ENCODE measurements at regions not wholly inside any gene's neighbourhood (a gene's known extent, or its start where the extent isn't known, plus 50 kb on each side); places are given as distances from the start of the nearest gene placed in this dataset.
"Not testable (repeated sequence)": the region's sequence is repeated elsewhere in the genome, so short reads cannot be mapped to it uniquely, and the experiment has no call there.

DNA sequence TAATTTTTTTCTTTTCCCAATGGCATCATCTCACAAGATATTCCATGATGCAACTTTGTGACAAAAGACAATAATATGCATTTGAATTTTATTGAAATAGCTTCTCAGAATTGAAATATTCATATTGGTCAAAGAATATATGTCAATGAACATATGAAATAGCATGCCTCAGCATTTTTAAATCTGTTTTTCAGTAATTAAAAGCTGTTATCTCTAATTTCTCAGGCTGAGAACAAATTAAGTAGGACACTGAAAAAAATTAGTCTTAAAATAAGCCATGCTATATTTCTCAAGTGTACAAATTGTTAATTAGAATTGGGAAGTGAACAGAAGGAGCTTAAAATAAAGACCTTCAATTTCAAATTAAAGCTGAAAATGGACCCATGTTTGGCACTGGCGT is 570.1 kb downstream of the MFSD1 start:
- no peak for DNase-seq (ENCODE audit: low spot score)

DNA sequence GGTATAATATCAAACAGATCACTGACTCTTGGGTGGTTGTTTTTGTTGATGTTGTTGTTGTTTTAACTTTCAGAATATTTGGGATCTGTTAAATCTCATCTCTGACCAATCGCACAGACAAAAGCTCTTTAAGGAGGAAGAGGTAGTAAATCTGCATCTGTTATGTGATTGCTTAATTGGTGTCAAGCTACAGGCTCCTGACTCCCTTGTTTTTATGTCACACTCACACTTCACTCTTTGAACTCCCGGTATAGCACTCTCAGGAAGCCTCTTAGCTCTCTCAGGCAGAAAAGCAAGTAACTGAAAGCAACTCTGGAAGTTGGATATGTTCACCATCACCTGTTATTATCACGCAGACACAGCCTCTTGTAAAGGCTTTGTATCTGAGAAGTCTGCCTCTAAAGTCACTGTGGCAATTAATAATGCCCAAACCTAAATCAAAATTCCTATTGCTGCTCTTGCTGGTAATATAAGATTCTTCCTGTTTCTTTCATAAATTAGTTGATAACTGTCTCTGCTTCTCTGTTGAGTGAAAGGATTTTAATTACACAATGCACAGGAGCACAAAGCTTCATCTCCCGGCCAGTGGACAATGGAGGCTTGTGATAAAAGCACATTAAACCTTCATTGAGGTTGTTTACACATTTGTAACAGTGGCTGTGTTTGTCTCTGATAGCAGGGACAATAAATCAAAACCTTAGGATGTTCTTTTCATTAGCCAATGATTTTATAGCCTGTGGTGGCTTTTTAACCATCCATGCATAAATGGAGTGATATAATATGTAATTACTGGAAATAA is 576.7 kb downstream of the MFSD1 start:
- DNase-seq (ENCODE audit: low spot score) = no peak

DNA sequence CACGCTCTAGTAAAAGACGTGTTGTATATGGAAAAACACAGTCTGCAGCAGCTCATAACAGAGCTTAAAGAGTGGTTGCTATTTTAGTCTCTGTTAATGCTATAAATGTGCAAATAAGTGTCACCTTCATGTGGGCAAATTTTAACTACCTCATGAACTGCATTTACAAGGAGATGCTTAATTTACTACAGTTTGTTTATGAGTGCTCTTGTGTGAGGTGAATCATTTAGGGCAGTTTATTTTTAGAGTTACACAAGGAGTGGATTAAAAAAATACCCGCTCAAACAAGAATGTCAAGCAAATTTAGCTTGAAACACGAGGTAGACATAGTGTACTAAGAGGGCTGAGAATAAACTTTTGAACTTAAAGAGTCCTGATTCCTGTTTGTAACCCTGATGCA is 579.0 kb downstream of the MFSD1 start:
- no peak for DNase-seq (ENCODE audit: low spot score)

DNA sequence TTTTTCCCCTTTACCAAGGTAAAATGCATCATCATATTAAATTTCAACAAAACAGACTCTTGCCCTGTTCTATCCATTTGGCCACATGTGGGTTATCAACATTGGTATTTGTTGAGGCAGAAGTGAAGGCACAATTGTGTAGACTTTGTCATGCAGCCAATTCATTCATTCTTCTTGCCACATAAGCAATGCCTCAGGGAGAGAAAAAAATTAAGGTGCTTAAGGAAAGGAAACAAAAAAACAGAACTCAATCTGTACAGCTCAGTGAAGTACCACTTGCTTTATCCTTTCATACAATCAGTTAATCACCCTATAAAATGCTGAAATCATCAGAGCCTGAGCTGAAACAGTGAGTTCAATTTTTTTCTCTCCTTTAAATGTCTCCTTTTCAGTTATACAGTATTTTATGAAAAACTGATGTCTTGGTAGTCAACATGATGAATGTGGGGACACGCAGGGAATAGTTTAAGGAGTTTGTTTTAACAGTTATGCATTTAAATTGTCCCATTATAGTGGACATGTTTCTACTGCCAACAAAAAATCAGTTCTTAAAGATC is 588.9 kb downstream of the MFSD1 start:
- DNase-seq (ENCODE audit: low spot score) = no peak

DNA sequence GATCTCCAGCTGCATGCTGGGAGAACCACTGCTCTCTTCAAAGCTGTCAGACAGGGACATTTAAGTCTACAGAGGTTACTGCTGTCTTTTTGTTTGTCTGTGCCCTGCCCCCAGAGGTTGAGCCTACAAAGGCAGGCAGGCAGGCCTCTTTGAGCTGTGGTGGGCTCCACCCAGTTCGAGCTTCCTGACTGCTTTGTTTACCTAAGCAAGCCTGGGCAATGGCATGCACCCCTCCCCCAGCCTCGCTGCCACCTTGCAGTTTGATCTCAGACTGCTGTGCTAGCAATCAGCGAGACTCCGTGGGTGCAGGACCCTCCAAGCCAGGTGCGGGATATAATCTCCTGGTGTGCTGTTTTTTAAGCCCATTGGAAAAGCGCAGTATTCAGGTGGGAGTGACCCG is 591.0 kb upstream of the IL12A start:
- not testable (repeated sequence) for DNase-seq (ENCODE audit: low spot score)

DNA sequence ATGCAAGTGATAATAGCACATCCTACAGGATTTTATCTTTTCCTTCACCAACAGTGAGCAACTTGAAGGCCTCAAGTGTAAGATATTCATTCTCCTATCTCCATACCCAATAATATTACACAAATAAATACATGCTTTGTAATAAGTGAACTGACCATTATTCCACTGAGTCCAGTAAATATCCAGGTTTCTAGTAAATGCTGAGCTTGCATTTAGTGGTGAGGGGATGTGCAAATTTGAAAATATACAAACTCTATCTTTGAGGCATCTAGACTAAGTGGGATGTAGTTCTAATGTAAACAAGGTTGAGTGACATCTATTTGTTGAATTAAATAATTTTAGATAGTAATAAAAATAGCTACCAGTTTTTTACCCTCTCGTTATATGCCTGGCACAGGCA is 587.6 kb upstream of the IL12A start:
- no peak for DNase-seq (ENCODE audit: low spot score)

DNA sequence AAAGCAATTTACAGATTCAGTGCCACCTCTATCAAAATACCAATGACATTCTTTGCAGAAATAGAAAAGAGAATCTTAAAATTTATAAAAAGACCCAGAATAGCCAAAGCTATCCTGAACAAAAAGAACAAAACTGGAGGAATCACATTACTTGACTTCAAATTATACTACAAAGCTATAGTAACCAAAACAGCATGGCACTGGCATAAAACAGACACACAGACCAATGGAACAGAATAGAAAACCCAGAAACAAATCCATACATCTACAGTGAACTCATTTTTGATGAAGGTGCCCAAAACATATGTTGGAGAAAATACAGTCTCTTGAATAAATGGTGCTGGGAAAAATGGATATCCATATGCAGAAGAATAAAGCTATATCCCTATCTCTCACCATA is 578.9 kb upstream of the IL12A start:
- DNase-seq (ENCODE audit: low spot score) = not testable (repeated sequence)

DNA sequence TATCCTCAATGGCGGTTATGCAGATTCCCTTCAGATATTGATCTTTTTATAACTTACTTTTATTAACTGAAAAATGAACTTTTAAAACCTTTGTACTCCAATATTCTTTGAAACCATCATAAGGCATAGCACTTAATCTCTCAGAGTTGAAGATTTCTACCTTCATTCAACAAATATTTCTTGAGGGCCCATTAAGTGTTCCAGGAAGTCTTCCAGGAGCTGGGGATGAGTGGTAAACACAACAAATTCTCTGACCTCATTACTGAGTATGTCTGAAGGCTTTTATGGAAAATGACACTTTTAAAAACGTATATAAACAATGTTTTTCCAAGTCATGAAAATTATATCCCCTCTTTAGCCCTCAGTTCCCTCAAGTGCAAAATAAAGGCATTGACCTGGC is 575.3 kb upstream of the IL12A start:
- no peak for DNase-seq (ENCODE audit: low spot score)

DNA sequence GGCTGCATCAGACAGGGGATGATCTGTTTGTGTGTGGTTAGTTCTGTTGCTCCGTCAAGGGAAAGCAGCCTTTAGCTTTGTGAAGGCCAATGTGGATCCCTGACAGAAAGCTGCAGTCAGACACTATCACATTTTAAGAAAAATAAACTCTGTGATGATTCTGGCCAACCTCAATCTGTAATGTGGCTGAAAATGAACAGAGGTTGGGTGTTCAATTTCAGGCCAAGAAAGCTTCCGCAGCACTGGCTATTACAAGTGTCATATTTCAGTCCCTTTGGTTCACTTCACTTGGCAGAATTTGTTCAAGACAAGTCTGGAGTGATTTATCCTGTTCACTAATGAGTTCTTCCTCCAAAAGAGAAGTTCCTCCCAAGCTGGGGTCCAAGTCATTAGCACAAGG is 571.8 kb upstream of the IL12A start:
- DNase-seq (ENCODE audit: low spot score) = peak; percentile 10

DNA sequence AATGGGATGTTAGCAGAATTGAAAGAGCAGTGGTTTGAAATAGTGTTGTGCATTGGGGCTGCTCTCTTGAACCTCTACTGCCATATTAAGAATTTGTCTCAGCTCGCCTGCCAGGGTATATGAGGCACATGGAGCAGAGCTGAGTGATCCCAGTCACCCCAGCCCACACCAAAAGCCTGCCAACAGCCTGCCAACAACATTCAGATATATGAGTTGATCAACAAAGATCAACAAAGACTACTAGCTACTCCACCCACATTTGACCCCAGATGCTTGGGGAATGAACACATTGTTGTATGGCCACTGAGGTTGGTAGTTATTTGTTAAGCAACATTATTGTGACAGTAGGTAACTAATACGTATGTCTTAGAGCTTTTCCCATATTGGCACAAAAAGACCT is 570.9 kb upstream of the IL12A start:
- DNase-seq (ENCODE audit: low spot score) = no peak

DNA sequence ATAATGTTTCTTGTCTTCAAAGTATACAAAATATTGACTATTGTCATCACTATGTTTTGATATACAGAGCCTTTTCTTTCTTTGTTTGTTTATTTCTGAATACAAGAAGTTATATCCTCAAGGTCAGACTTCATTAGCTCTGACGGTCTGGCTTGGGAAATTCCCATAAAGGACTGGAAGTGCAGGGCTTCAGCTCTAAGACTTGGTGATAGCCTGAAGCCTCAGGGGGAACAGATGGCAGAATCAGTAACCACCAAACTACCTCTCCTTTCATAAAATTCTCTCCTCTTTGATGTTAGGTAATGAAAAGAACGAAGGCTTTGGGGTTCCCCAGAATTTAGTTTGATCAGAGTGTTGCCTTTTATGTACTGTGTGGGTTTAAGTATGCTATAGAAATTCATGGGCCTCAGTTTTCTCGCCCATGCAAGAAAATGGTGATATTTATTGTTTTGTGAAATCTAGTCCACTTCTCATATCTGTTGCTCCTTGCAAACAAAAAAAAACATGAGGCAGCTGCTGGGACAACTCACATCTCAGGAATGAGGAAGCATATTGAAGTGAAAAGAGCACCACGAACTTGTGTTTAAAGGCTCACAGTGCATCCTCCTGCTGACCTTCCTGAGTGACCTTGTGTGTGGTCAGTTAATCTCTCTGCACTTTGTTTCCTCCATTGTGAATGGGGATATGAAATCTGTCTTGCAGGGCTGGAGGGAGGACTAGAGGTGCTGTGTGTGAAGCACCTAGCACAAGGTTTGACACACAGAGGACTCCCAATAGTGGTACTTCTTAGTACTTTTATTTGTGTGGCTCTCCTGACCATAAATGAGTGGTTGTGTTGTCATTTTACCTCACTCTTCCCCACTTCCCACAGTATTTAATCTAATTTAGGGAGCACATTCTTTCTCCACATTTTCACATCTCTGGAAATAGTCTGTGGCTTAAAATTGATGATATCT is 569.8 kb upstream of the IL12A start:
- DNase-seq (ENCODE audit: low spot score) = no peak

DNA sequence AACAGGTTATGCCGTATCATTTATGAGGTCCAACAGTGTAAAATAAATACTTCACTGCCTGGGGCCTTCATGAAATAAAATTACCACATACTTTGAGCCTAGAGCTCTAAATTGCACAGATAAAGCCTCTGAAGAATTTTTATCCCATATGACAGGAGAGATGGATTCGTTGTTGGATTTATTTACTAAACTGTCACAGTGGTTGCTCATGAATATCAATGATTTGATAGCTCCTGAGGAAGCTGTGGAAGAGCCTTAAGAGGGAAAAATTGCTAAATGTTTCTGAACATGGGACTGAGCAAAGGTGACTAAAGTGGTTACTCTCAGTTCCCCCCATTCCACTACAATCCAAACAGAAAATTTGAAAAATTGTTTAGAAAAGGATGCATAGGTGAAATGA is 558.9 kb upstream of the IL12A start:
- DNase-seq (ENCODE audit: low spot score) = no peak

DNA sequence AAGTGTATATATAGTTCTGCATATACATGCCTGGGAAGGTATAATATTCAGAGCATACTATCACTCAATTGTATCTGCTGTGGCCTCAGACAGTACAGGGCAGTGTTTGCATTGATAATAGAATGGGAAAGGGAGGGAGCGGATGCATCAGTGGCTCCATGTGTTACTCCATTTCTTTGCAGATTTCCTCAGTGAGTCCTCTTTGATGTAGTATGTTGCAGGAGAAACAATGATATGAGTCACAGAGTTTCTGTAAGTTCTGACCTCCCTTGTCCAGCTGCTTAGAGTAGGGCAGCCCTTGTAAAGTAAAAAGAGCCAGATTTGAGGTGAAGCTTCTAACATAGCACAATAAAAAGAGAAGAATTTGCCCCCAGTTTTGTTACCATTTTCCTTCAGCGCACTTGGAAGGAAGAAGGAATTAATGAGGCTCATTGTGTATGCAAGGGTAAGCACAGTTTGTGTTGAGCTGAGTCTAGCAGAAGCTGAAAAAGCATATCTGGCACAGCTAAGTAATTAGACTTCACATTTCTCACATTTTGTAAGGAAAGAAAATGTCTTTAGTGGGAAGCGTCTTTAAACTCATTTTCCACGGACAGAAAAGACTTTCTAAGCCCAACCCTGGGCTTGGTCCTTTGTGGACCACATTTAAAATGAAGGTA is 555.8 kb upstream of the IL12A start:
- DNase-seq (ENCODE audit: low spot score) = no peak

DNA sequence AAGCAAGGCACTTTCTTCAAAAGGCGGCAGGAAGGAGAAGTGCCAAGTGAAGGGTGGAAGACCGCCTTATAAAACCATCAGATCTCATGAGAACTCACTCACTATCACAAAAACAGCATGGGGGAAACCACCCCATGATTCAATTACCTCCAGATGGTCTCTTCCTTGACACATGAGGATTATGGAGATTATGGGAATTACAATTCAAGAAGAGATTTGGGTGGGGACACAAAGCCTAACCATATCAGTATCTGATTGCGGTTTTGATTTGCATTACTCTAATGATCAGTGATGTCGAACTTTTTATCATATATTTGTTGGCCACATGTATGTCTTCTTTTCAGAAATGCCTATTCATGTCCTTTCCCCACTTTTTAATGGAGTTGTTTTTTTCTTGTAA is 549.3 kb upstream of the IL12A start:
- DNase-seq (ENCODE audit: low spot score) = no peak

DNA sequence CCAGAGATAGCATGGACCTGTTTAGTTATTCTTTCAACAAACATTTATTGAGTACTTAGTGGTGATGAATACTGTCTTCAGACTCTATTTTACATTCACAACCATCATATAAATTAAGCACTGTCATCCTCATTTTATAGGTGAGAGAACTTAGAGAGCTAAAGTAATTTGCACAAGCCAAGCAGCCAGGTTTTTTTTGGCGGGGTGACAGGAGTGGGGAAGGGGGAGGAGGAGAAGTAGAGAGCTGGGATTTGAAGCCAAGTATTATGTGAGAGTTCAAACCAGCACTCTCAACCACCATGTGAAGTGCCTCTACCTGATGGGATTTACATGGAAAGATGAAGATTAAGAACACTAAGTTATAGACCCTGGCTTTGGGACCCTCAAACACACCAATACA is 547.4 kb upstream of the IL12A start:
- no peak for DNase-seq (ENCODE audit: low spot score)

DNA sequence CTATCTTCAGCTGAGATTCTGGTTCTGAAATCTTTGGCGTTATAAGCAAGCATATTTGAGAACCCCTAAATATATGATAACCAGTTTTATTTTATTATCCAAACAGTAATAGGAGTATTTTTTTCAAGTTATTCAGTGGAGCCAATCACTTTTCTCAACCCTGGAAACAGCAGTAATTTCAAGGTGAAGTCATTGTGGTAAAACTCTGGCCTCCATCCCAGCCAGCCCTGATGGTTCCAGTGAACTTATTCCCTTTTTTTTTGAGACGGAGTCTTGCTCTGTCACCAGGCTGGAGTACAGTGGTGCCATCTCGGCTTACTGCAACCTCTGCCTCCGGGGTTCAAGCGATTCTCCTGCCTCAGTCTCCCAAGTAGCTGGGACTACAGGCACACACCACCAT is 545.4 kb upstream of the IL12A start:
- no peak for DNase-seq (ENCODE audit: low spot score)

DNA sequence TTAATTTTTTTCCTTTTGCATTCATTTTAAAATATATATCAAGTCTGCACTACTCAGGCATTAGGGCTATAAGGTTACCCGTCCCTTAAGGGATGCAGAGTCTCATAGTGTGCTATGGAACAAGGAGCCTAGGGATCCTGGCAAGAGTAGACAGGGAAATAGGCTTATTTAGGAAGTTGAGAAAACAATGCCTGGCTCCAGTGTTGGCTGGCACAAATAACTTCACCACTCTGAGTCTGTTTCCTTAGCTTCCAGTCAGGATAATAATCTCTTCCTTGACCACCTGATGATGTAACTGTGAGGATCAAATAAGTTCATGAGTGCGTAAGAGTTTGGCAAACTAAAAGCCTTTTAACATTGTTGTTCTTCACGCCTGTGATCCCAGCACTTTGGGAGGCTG is 540.8 kb upstream of the IL12A start:
- DNase-seq (ENCODE audit: low spot score) = no peak

DNA sequence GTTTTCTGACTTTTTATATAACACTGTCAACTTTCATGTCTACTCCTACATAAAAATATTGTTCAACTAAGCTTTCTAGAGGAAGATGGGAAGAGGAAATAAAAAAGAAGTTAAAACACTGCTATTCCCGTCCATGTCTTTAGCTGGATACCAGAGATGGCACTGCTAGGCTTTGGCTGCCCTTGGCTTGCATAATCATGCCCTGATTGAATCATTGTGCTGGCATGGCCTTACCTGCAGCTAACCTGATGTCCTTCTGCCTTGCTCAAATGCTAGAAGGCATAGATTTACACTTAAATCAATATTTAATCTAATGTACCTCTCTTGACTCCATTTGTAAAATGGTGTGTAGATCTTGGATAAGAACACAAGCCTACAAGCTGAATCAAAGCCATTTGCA is 539.7 kb upstream of the IL12A start:
- no peak for DNase-seq (ENCODE audit: low spot score)

DNA sequence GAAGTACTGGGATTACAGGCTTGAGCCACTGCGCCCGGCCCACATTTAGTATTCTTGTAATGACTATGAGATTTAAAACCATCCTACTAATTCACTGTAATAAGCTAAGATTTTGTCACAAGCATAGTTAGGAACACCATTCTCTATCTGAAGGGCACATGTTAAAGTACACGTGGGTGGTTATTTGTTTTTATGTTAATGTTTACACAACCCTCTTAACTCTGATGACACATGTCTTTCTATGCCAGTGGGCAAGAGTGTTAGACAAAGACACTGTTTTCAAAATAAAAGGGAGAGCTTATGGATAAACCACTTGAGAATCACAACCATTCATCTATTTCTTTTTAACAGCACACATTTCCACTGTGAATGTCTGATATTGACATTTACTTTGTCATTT is 537.6 kb upstream of the IL12A start:
- DNase-seq (ENCODE audit: low spot score) = no peak

DNA sequence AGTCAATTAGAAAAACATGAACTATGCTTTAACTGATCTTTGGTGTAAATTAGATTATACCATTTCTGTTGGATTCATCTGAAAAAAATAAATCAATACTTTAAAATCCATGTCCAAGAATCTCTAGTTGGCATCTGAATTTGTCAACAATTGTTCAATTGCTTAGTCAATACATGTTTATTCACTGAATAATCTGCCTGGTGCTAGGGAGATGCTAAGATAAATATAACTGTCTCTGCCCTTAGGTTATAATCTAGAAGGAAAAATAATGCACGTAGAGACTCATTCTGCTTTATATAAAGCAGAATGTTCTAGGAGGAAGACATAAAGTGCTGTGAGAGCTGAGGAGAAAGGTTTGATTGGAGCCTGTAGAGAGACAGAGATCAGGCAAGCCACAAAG is 537.2 kb upstream of the IL12A start:
- DNase-seq (ENCODE audit: low spot score) = no peak

DNA sequence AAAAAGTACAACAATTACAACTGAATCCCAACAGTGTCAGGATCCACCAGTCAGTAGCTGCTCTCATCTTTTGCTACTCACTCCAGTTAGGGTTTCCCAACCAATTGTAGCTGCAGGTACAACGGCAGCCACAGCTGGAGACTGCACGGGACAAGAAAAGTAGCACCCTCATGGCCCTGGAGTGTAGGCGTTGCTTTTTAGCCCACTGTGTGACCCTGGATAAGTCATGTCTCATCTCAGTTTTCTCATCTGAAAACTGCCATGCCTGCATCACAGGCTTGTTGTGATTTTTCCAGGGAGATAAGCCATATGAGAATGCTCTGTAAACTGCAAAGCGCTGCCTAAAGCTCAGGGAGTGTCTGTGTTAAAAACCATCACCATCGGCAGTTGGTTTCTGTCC is 535.6 kb upstream of the IL12A start:
- DNase-seq (ENCODE audit: low spot score) = no peak

DNA sequence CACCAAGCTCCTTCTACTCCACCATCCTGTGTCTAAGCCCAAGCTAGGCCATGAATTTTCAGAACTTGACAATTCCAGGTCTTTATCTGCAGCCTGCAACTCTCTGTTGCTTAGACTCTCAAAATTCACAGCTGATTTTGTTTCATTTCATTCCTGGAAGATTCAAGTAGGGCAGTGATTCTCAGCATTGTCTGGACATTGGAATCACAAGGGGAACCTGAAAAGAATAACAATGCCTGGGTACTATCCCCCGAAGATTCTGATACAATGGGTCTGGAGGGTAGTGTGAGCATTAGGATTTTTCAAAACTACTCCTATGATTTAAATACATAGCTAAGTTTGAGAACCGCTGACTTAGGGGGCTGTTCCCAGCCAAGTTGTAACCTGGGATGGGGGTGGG is 534.7 kb upstream of the IL12A start:
- no peak for DNase-seq (ENCODE audit: low spot score)
